ENCODE measurements at regions not wholly inside any gene's neighbourhood (a gene's known extent, or its start where the extent isn't known, plus 50 kb on each side); places are given as distances from the start of the nearest gene placed in this dataset.

- H3K4me3 ChIP-seq (ENCODE audit: low read depth, low read length): no peak overlapping the region
Observed at GRCh38 chrX:45788941-45789348, 588.3 kb upstream of the DIPK2B start.

DNA sequence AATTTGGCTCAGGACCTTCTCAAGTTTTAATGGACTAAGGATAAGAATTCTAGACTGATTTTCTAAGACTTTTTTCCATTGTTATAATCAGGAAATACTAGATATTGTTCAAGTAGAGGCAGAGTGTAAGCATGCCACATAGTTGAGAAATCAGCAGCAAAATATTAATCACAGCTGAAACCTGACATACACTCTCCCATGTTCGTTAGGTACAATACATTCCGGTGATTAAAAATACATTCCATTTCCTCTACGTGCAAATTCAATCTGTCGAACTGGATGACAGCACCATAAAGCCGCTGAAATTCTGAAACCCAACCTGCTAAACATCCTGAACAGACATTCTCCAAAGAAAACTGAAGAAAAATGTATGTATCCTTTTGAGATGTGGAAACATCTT is 587.6 kb upstream of the DIPK2B start:
- no peak overlapping the region for H3K4me3 ChIP-seq (ENCODE audit: low read depth, low read length)

DNA sequence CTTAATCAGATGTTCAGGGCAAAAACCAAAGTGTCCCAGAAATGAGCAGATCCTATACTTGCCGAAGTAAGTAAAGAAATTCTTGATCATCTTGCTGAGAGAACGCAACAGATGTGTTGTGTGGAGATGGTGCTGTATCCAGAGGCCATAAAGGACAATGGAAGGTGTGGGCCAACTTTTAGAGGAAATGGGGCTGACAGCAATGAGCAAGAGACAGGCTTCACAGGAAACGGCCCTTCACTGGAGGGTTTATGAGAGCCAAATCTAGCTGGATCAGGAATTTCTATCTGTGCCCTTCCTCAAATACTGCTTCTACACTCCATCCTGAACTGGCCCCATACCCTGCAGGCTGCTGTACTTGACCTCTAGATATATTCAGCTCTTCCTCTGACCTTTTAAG is 583.9 kb upstream of the DIPK2B start:
- H3K4me3 ChIP-seq (ENCODE audit: low read depth, low read length): no peak overlapping the region

GRCh38 chrX:45783002-45783401 is 582.3 kb upstream of the DIPK2B start:
- no peak overlapping the region for H3K4me3 ChIP-seq (ENCODE audit: low read depth, low read length)

GRCh38 chrX:45781901-45782553 is 581.4 kb upstream of the DIPK2B start:
- H3K4me3 ChIP-seq (ENCODE audit: low read depth, low read length): no peak overlapping the region

DNA sequence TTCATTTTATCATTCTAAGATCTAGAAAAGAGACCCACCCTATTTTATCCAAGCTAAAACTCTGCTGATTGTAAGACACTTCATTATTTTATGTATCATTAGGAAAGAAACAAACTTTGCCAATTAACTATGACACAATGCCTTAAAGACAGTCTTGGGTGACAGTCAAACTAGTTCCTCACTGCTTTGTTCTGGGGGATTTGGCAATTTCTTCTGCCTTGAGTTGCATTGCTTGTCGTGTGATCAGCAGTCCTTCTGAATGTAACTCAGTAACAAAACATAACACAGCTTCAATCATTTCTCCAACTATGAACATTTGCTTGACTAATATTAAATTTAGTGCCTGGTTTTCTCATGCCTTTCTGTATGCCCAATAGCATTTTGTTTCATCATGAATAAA is 577.9 kb upstream of the DIPK2B start:
- H3K4me3 ChIP-seq (ENCODE audit: low read depth, low read length): no peak overlapping the region

DNA sequence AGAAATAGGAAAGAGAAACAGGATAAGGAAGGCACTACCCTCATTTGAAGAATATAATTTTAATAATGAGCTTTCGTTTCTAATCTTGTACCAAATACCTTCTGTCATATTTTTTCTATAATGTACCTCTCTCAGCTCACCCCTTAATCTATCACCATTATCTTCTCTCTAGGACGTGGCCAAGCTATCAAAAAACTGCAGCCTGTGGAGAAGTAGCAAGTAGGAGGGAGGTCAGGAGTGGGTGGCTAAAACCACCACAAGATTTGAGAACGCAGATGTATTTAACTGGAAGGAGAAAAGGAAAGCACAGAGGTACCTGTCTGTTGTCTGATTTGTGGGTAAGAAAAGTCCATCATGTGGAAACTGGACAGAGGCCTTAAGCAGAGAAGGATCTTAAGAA is 576.7 kb upstream of the DIPK2B start:
- H3K4me3 ChIP-seq (ENCODE audit: low read depth, low read length): no peak overlapping the region

DNA sequence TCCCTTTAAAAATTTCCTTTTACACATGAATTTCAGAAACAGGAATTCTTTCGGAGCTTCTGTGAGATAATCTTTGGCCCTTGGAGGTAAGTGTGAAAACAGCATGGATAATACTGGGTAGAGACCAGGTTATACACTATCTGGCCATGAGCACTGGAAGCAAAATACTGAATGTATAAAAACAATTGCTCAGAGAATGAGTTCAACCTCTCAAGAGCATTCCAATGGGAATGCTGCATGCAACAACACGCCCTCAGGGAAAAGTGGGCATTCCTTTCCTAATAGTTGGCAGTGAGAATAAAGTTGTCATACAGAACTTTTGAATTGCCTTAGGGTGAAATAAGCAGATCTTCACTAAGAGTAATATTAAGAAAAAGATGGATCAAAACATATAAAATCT is 574.8 kb upstream of the DIPK2B start:
- H3K4me3 ChIP-seq (ENCODE audit: low read depth, low read length): no peak overlapping the region

DNA sequence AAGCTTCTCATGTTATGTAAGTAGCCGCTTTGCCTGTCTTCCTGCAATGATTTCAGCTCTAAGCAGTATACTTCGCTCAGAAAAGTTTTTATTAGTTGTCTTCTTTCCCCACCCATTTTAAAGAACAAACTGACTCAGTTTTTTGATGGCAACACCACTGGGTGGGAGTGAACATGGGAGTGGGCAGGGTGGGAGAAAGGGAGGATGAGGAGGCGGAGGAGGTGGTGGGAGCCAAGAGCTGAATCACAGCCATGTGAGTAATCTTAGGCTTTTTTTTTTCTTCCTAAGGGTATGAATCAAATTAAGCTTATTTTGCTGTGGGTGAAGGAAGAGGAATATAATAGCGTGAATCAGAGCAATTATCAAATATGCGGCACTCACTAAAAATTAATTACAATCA is 574.3 kb upstream of the DIPK2B start:
- no peak overlapping the region for H3K4me3 ChIP-seq (ENCODE audit: low read depth, low read length)

- H3K4me3 ChIP-seq (ENCODE audit: low read depth, low read length): no peak overlapping the region
Observed at GRCh38 chrX:45773572-45773971, 572.9 kb upstream of the DIPK2B start.

- no peak overlapping the region for H3K4me3 ChIP-seq (ENCODE audit: low read depth, low read length)
Observed at GRCh38 chrX:45771560-45772340, 571.1 kb upstream of the DIPK2B start.

- no peak overlapping the region for H3K4me3 ChIP-seq (ENCODE audit: low read depth, low read length)
Observed at GRCh38 chrX:45771114-45771513, 570.4 kb upstream of the DIPK2B start.

DNA sequence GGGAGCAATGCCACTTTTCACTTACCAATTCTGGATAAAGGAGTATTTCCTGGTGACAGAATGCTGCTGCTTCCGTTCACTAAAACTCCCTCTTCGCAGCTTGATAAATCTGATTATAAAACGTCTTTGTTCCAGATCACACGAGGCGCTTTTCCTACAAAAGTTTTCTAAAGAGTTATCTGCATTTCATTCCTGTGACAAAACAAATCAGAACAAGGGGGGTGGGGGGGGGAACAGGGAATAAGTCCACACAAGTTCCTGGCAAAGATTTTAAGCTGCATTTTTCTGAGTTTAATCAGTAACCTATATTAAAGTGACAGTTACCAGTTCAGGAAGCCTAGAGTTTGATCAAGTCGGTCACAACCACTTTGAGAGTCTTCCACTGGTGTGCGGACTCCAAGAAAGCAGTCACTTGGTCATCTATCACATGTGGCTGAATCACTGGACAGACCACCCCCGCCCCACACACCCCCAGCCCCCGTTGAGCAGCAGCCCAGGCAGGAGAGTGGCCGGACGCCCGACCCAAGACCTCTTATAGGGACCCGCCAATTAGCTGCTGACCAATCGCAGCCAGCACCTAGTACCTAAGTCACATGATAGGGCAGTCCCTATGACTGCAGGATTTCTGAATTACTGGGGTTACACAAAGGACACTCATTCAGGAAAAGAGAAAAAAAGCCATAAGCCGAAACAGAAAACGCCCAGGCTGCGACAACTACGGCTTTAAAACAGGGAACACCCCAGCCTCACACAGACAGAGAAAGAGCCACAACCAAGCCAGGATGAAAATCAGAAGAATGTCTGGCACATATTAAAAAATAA is 569.3 kb upstream of the DIPK2B start:
- no peak overlapping the region for H3K4me3 ChIP-seq (ENCODE audit: low read depth, low read length)

DNA sequence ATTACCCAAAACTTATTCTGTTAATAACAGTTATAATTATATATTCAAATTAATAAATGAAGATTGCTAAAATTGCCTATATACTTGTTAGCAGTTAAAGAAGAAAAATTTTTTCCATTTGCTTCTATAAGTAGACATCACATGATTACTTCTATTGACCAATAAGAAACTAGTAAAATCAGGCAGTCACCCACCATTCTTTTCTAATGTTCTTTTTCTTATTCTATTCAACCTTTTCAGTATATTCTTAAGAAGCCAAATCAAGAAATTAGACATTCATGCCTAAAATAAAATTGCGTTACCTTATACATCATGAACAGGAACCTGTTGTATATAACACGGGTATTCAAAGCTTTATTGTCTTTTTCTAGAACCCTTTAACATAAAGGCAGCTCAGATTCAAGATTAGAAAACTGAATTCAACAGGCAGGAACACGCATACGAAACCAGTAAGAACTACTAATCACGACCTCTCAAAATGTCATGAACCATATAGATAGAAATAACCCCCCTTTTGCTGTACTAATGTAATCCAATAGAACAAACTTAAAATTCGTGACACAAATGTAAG is 568.1 kb upstream of the DIPK2B start:
- H3K4me3 ChIP-seq (ENCODE audit: low read depth, low read length): no peak overlapping the region

- H3K4me3 ChIP-seq (ENCODE audit: low read depth, low read length): no peak overlapping the region
Observed at GRCh38 chrX:45766981-45767501, 566.4 kb upstream of the DIPK2B start.

DNA sequence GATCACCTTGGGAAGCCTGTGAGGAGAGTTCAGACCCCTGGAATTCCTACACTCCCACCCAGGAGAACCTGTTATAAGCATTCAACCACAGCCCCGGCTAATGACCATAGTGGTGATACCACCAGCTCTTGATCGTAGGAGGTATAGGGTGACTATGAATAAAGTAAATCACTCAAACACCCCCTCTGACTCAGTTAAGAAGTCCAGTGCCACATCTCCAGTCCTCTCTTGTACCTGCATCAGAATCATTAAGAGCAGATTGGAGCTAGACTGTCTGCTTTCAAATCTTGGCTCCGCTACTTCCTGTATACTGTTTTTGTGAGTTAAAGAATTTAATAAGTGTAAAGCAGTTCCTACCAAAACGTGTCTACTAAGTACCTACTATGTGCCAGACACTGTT is 565.1 kb upstream of the DIPK2B start:
- no peak overlapping the region for H3K4me3 ChIP-seq (ENCODE audit: low read depth, low read length)

DNA sequence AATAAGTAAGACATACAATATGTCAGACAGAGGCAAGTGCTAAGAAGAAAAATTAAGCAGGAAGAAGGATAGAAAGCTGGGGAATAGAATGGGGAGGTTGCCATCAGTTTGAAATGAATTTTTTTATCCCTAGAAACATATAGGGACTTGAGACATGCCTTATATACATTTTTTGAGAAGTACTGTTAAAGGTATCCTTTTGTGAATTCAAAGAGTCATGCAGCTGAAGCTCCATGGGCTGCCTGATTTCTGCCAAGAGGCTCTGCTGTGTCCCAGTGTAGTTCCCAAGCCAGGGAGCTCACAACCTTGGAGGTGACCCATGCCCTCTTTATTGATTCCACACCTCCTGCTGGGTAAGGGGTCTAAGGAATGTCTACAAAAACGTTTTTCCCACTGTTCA is 564.6 kb upstream of the DIPK2B start:
- no peak overlapping the region for H3K4me3 ChIP-seq (ENCODE audit: low read depth, low read length)

DNA sequence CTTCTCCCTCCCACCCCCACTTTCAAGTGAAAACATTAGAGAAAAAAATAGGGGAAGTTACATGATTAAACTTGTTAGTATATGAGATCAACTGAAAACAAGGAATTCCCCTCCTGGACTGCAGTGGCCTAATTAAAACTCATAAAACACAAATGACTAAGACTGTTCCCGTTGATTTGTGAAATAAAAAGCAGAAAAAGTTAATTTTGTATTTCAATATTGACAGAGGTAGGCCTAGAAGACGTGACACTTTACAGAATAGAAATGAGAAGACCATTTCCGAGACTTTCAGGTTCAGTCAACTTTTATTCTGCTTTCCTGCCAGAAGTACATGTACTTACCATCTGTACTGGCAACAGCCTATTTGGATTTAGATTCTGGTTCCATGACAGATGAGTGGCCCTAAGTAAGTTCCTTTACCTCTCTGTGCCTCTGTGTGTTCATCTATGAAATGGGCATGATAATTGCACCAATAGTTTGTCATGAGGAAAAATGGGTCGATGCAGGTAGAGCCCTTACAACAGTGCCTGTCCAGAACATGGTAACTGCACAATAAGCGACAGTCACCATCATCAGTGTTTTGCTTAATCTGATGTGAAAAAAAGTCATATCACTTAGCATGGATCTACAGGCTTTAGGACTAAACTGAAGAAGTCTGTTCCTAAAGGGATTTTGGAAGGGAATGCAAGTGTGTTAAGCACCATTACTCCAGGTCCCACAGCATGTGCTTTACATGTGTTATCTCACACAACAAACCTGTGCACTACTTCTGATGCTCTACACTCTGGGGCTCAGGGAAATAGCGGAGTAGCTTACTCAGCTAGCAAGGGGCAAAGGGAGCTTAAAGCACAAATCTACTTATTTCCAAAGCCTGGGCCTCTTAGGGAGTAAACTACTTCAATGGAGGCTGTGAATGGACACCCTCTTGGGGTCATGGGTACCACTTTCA is 562.3 kb upstream of the DIPK2B start:
- H3K4me3 ChIP-seq (ENCODE audit: low read depth, low read length): no peak overlapping the region

DNA sequence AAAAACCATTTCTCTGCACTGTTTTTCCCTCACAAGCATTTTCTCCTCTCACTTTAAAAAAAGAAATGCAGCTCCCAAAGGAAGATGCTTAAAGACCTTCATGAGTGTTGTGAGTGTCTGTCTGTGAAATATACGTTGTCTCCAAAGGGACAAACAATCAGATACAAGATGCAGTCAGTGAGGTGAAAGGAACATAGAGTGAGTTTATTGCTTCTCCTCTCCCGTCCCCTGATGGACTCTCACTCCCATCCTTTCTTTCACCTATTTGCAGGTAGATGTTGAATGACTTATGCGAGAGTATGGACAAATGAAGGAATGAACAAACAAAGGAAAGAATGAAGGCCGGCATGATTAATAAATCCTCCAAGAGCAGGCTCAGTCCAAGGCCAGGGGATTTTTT is 561.2 kb upstream of the DIPK2B start:
- H3K4me3 ChIP-seq (ENCODE audit: low read depth, low read length): no peak overlapping the region

GRCh38 chrX:45760187-45760742 is 559.6 kb upstream of the DIPK2B start:
- no peak overlapping the region for H3K4me3 ChIP-seq (ENCODE audit: low read depth, low read length)
